ENCODE measurements at regions not wholly inside any gene's neighbourhood (a gene's known extent, or its start where the extent isn't known, plus 50 kb on each side); places are given as distances from the start of the nearest gene placed in this dataset.

GRCh38 chr15:91482799-91483198 lies 370.7 kb upstream of the SLCO3A1 start:
- TF ChIP-seq, protein P1, sequence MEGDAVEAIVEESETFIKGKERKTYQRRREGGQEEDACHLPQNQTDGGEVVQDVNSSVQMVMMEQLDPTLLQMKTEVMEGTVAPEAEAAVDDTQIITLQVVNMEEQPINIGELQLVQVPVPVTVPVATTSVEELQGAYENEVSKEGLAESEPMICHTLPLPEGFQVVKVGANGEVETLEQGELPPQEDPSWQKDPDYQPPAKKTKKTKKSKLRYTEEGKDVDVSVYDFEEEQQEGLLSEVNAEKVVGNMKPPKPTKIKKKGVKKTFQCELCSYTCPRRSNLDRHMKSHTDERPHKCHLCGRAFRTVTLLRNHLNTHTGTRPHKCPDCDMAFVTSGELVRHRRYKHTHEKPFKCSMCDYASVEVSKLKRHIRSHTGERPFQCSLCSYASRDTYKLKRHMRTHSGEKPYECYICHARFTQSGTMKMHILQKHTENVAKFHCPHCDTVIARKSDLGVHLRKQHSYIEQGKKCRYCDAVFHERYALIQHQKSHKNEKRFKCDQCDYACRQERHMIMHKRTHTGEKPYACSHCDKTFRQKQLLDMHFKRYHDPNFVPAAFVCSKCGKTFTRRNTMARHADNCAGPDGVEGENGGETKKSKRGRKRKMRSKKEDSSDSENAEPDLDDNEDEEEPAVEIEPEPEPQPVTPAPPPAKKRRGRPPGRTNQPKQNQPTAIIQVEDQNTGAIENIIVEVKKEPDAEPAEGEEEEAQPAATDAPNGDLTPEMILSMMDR (IDR thresholded peaks at IDR 0.05 in 4 of 5, conservative IDR thresholded peaks at IDR 0.05 in 1 of 5): no peak
- TF ChIP-seq POLR2A (IDR thresholded peaks at IDR 0.05): no peak

All from gastrocnemius medialis (tissue), 4 donors.